ENCODE measurements at regions not wholly inside any gene's neighbourhood (a gene's known extent, or its start where the extent isn't known, plus 50 kb on each side); places are given as distances from the start of the nearest gene placed in this dataset.
"Not testable (repeated sequence)": the region's sequence is repeated elsewhere in the genome, so short reads cannot be mapped to it uniquely, and the experiment has no call there.

DNA sequence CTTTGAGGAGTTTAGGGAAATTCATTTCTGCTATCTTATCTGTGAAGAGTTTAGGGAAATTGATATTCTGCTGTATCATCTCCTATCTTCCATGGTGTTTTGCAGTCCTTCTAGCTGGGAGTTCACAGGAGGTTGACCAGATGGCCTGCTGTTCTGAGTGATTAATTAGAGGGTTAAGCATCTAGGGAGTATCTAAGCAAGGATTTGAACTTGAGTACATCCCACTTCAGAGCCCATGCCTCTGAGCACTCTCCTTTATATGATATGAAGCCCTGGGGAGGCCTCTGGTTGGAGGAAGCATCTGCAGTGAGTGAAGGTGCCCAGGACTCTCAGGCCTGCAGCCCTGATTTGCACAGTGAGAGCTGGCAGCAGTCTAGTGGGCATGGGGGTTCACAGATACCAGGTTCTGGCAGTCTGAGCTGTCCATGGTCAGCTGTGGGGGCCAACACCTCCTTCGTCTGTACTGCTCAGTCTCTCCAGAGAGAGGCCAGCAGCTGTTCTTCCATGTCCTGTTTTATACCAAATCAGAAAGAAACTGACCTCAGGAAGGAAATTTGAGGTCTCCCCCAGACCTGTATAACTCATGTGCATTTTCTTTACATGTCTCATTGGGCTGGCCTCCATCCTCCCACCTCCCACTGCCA, 156.9 kb downstream of the PLCE1 start:
- TF ChIP-seq, protein P1, sequence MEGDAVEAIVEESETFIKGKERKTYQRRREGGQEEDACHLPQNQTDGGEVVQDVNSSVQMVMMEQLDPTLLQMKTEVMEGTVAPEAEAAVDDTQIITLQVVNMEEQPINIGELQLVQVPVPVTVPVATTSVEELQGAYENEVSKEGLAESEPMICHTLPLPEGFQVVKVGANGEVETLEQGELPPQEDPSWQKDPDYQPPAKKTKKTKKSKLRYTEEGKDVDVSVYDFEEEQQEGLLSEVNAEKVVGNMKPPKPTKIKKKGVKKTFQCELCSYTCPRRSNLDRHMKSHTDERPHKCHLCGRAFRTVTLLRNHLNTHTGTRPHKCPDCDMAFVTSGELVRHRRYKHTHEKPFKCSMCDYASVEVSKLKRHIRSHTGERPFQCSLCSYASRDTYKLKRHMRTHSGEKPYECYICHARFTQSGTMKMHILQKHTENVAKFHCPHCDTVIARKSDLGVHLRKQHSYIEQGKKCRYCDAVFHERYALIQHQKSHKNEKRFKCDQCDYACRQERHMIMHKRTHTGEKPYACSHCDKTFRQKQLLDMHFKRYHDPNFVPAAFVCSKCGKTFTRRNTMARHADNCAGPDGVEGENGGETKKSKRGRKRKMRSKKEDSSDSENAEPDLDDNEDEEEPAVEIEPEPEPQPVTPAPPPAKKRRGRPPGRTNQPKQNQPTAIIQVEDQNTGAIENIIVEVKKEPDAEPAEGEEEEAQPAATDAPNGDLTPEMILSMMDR (IDR thresholded peaks at IDR 0.05; ENCODE audit: borderline replicate concordance, control extremely low read depth, extremely low read depth, insufficient read depth, missing control alignments): no peak
- in situ Hi-C loops (cut with MboI; ENCODE audit: low sequenced_read_pairs, unreplicated experiment): no loop called here
- DNase-seq (ENCODE audit: low spot score): no peak

GRCh38 chr10:94155722-94156271, 162.1 kb downstream of the PLCE1 start:
- TF ChIP-seq, protein P1 (IDR thresholded peaks at IDR 0.05; ENCODE audit: borderline replicate concordance, control extremely low read depth, extremely low read depth, insufficient read depth, missing control alignments): no peak
- in situ Hi-C loops (cut with MboI; ENCODE audit: low sequenced_read_pairs, unreplicated experiment): no loop called here
- no peak for DNase-seq (ENCODE audit: low spot score)

GRCh38 chr10:94156453-94156852, 162.7 kb downstream of the PLCE1 start:
- TF ChIP-seq, protein P1 (IDR thresholded peaks at IDR 0.05; ENCODE audit: borderline replicate concordance, control extremely low read depth, extremely low read depth, insufficient read depth, missing control alignments): no peak
- DNase-seq (ENCODE audit: low spot score): no peak
- in situ Hi-C loops (cut with MboI; ENCODE audit: low sequenced_read_pairs, unreplicated experiment): no loop called here

- in situ Hi-C loops (cut with MboI; ENCODE audit: low sequenced_read_pairs, unreplicated experiment); DNase-seq (ENCODE audit: low spot score): not testable (repeated sequence)
Observed at GRCh38 chr10:94165158-94165611, 171.5 kb downstream of the PLCE1 start.

- DNase-seq (ENCODE audit: low spot score): no peak
- TF ChIP-seq, protein P1 (IDR thresholded peaks at IDR 0.05; ENCODE audit: borderline replicate concordance, control extremely low read depth, extremely low read depth, insufficient read depth, missing control alignments): no peak
- in situ Hi-C loops (cut with MboI; ENCODE audit: low sequenced_read_pairs, unreplicated experiment): no loop called here
Observed at GRCh38 chr10:94172332-94172731, 178.6 kb downstream of the PLCE1 start.

GRCh38 chr10:94173594-94173993, 179.9 kb downstream of the PLCE1 start:
- in situ Hi-C loops (cut with MboI; ENCODE audit: low sequenced_read_pairs, unreplicated experiment): no loop called here
- TF ChIP-seq, protein P1 (IDR thresholded peaks at IDR 0.05; ENCODE audit: borderline replicate concordance, control extremely low read depth, extremely low read depth, insufficient read depth, missing control alignments): no peak
- no peak for DNase-seq (ENCODE audit: low spot score)

DNA sequence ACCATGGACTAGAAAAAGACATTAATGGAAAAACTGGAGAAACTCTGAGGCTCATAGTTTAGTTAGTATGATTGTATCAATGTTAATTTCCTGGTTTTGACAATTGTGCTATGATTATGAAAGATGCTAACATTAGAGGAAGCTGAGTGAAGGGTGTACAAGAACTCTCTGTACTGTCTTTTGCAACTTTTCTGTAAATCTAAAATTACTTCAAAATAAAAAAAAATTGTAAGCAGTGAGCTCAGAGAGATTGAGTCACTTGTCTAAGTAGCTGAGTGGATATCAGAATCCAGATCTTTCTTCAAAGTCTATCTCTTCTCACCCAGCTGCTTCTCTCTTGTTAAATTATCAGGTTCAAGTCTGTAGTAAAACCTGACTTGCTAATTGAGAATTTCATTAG, 181.1 kb downstream of the PLCE1 start:
- no peak for DNase-seq (ENCODE audit: low spot score)
- TF ChIP-seq, protein P1 (IDR thresholded peaks at IDR 0.05; ENCODE audit: borderline replicate concordance, control extremely low read depth, extremely low read depth, insufficient read depth, missing control alignments): no peak
- in situ Hi-C loops (cut with MboI; ENCODE audit: low sequenced_read_pairs, unreplicated experiment): no loop called here

Measured in GM13976 (cell line).